ENCODE measurements at regions not wholly inside any gene's neighbourhood (a gene's known extent, or its start where the extent isn't known, plus 50 kb on each side); places are given as distances from the start of the nearest gene placed in this dataset.

DNA sequence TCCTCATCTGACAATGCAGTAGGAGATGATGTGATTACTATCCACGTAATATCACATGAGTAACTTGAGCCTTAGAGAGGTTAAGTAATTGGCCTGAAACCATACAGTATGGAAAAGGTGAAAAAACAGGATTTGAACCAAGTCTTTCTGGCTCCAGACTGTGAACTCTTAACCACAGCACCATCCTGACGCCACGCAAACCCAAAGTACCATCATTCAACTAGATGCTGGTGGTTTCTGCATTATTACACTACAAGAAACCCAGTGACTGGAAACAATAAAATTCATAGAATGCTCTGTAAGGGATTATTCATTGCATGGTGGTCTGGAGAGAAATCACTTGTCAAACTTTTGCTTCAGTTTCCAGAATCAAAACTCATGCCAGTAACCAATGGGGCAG, 90.7 kb downstream of the MAB21L3 start:
- TF ChIP-seq, protein P1, sequence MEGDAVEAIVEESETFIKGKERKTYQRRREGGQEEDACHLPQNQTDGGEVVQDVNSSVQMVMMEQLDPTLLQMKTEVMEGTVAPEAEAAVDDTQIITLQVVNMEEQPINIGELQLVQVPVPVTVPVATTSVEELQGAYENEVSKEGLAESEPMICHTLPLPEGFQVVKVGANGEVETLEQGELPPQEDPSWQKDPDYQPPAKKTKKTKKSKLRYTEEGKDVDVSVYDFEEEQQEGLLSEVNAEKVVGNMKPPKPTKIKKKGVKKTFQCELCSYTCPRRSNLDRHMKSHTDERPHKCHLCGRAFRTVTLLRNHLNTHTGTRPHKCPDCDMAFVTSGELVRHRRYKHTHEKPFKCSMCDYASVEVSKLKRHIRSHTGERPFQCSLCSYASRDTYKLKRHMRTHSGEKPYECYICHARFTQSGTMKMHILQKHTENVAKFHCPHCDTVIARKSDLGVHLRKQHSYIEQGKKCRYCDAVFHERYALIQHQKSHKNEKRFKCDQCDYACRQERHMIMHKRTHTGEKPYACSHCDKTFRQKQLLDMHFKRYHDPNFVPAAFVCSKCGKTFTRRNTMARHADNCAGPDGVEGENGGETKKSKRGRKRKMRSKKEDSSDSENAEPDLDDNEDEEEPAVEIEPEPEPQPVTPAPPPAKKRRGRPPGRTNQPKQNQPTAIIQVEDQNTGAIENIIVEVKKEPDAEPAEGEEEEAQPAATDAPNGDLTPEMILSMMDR (IDR thresholded peaks at IDR 0.05; ENCODE audit: low read length), result no peak
- no peak for TF ChIP-seq EZH2phosphoT487 (IDR thresholded peaks at IDR 0.05; ENCODE audit: low read length)
